HG03378 (cell line): ENCODE measurements at regions not wholly inside any gene's neighbourhood (a gene's known extent, or its start where the extent isn't known, plus 50 kb on each side); places are given as distances from the start of the nearest gene placed in this dataset.
"Not testable (repeated sequence)": the region's sequence is repeated elsewhere in the genome, so short reads cannot be mapped to it uniquely, and the experiment has no call there.

ENCODE experiments used
- ATAC-seq: cut with Tn5 transposase; IDR thresholded peaks from one replicate; pipeline ENCODE4 v1.9.1; 2021; ENCODE audit warnings: mild to moderate bottlenecking, moderate library complexity; ENCODE audit not compliant: unreplicated experiment

DNA sequence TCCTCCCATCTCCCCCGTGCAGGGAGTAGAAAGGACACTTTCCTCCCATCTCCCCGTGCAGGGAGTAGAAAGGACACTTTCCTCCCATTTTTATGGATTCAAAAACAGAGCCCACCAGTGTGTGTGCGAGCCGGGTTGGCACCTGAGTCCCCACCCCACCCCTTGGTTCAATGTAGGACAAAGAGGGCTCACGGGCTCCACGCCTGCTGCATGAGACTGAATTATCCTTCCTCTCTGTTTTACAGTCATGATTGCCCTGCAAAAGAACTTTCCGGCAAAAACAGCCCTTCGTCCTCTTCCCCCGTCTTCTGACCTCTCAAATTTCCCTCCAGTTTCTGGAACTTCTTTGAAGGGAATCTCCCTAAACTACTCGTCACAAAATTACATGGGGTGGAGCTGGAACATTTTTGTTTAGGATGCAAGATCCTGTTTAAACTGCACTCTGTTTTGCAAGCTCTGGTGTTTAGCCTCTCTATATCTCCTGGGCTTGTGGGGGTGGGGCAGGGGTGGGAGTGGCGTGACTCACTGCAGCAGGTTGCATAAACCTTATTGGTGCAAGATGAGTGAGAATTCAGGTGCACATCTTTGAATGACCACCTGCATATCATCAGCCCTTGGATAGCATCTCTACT lies 99.8 kb downstream of the PSMG1 start:
- no peak for ATAC-seq

DNA sequence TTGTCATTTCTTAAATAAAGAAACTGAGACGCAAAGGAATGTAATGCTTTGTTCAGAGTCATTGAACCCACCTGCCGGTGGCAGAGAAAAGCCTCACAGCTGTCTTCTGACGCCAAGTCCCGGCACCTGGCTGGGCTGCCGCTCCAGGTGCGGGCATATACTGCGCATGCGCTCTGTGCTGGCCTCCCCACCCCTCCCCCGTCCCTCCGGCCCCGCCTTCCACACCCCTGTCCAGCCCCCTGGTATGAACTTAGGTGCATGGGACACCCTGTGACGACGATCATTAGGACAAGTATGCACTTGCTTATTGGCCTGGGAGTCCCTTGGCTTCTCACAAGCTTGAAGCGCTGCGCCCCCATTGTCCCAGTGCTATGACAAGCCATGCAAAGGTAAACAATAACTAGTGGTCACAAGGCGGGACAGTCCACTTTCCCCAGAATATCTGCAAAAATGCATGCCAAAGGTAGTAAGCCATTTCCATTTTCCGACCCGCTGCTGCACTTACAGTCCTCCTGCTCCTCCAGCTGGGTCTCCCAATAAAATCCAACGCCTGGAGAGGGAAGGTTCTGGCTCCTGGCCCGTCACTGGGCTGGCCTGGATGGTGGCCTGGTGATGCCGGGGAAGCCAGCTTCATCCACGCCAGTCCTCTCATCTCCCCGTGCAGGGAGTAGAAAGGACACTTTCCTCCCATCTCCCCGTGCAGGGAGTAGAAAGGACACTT lies 100.4 kb downstream of the PSMG1 start:
- no peak for ATAC-seq

DNA sequence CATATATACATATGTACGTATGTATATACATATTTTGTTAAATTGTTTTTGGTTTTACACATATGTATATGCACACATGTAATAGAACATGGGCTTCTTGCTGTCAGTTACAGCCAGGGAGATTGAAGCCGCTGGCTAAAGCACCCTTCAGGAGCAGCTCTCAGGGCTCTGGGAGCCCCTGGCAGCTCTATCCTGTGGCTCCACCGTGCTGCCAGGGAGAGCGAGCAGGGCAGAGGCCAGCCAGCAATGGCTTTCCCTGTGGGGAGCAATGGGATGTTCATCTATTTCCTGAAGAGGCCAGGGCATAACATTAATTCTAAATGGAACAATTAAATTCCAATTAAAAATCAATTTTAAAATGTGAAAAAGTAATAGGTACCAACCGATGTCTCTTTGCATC lies 102.9 kb downstream of the PSMG1 start:
- ATAC-seq, result no peak

DNA sequence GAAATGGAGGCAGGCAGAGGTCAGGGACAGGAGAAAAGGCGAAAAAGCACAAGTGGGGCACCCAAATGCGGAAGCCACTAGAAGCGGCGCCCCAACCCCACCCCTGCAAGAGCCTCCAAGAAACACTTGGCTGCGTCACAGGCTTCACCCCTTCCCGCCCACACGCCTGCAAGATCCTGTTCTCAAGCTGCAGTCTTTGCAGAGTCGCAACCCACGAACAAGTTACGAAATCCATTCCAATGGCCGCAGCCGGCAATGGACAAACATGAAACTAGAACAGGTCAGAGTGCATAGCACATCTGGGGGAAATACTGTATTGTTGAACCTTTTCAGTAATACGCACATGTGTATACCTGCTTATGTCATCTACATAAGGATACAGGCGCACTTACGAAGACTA lies 103.6 kb downstream of the PSMG1 start:
- no peak for ATAC-seq

DNA sequence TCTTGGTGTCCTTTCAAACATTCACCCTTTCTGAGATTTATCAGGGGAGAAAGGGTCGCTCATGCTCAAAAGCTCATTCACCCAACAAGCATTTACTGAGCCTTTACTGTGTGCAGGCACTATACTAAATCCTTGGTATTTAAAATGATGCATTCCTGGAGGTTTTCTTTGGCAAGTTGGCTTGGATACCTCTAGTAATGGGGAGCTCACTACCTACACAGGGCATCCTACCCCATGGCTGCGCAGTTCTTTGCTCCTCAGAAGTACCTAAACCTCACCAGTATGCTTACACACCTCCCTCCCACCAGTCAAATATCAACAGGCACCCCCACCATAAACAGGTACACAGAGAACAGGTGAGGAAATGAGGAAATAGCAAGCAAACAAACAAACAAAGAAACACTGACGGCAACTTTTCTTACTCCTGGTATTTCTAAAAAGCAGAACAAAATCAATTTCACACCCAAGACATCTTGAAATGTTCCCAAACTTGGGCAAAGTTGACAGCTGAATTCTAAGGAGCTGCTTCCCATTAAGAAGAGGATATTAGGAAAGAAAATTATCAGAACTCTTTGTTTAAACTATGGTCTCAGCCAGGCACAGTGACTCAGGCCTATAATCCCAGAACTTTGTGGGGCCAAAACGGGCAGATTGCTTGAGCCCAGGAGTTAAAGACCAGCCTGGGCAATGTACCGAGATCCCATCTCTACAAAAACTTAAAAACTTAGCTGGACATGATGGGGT lies 104.8 kb downstream of the PSMG1 start:
- ATAC-seq, result no peak

DNA sequence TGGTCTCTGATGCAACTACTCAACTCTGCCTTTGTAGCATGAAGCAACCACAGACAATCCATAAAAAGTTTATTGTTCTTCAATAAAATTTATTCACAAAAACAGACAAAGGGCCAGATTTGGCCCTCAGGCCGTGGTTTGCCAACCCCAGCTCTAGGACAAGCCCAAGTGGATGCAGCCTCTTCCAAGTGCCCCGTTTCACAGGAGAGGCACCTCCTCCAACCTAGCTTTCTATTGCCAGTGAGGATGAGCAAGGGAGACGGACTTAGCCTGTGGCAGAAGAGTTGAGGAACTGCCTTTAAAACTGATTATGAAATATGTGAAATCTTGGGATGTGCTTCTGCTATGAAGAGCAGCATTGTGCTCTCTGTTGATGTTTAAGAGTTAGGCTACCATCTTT lies 105.4 kb downstream of the PSMG1 start:
- no peak for ATAC-seq

DNA sequence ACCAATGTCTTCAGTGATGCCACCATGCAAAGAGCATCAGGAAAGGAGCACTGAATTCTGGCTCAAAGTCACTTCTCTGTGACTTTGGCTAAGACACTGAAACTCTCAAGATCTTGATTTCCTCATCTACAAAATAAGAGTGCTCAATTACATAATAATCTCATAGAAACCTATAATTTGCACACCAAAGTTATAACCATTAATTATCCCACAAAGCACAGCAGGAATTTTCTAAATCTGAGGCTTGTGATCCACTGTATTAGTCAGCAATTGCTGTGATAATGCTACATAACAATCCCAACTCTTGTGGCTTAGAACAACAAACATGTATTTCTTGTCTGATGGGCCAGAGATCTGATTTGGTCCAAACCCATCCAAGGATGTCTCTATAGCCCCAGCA lies 108.7 kb downstream of the PSMG1 start:
- no peak for ATAC-seq

DNA sequence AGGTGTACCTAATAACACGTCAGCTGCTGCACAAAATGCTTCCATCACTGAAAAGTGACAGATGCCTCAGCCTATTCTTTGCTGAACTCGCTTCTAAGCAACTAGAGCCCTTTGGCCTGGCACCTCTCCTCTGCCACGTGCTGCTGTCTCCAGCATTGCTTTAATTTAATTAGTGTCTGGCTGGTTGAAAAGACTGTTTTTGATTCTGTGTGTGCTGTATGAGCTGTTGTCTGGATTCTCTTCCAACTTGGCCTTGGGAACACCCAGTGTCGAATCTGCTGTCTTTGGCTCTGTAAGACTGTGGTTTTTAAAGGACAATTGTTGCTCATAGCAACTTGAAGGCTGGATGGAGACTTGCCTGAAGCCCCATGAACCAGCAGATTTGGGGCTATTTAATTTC lies 109.5 kb downstream of the PSMG1 start:
- no peak for ATAC-seq

DNA sequence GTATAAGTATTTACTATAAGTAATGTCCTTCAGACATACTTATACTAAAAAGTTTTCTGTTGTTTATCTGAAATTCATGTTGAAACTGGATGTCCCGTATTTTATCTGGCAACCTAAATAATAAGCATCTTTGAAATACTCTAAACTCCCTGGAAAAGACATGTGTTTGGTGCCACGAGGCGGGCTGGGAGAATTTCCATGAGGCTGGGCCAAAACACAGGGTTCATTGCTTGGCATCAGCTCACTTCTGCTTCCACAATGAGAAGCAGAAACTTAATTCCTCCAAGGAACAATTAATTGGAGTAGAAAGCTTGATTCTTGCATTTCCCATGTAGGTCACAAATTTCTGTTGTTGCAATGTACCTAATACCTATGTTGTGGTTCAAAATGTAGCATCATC lies 110.2 kb downstream of the PSMG1 start:
- no peak for ATAC-seq

DNA sequence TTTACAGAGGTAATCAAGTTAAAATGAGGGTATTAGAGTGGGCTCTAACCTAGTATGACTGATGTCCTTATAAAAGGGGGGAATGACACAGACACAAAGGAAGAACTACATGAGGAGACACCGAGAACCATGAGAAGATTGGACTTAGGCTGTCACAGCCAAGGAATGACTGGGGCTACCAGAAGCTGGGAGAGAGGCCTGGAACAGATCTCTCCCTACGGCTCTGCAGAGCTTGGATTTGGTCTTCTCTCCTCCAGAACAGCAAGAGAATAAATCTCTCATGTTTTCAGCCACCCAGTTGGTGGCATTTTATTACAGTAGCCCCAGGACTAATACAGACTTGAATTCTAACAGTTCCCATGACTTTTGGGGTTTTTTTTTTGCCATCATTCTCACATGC lies 110.8 kb downstream of the PSMG1 start:
- ATAC-seq, result no peak

DNA sequence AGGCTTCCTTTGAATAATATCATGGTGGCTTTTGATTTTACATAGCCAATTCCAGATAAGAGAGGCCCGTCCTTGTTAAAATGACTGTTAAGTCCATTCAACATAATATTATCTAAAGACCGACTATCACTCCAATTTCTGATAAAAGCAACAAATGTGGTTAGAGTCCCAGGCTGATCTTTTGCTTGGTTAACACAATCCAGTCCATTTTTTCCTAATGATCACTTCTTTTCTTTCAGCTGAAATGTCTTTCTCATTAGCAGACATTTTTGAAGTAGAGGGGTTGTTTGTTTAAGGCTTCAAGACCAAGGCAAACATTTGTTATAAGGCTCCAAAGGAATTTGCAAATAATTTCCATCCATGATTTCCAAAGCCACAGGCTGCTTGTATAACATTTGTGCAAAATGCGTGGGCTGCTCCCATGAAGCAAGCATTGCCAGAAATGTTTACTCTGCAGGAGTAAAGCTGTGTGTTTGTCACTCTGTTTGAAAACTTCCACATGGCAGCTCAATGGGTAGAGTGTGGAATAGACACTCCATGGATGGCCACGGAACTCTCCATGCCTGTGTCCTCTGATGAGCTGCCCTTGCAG lies 111.5 kb downstream of the PSMG1 start:
- no peak for ATAC-seq

DNA sequence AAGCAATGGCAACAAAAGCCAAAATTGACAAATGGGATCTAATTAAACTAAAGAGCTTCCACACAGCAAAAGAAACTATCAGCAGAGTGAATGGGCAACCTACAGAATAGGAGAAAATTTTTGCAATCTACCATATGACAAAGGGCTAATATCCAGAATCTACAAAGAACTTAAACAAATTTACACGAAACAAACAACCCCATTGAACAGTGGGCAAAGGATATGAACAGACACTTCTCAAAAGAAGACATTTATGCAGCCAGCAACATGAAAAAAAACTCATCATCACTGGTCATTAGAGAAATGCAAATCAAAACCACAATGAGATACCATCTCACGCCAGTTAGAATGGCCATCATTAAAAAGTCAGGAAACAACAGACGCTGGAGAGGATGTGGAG lies 113.4 kb downstream of the PSMG1 start:
- ATAC-seq, result not testable (repeated sequence)

DNA sequence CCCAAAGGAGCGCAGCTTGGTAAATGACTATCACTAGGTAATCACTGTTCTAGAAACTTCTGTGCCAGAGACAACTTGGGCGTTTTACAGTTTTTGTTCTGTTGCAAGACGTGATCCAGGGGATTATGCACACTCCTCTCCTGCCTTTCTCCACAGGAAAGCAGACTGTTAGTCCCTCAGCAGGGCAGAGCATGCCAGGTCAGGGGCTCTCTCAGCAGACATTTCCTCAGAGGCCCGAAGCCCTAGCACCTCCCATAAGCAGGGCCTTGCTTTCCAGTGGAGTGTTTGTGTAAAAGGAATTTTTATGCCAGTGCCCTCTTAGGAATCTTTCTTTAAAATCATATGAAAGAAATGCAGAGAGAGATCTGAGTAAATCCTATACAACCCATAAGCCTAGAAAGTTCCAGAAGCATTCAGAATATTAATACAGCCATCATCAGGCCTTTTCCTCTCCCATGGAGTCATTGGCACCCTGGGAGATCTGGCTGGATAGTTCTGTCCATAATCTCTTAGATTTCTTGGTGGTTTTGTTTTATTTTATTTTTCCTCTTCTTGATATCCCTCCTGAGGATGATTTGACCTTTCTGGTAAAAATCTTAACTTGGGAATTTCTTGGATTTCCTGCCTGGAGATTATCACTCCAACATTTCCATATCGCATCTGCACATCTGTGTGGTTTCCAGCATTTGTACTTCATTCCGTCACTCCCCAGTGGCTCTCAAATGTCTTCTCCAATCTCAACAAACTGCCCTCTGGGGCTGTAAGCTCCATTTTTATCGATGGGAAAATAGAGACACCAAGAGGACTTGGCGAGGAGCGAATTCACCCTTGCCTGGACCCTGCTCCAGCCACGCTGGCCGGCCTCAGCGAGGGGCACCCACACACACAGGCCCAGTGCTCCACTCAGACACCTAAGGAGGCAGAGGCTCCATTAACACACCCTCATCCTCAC lies 116.1 kb downstream of the PSMG1 start:
- ATAC-seq, result no peak

DNA sequence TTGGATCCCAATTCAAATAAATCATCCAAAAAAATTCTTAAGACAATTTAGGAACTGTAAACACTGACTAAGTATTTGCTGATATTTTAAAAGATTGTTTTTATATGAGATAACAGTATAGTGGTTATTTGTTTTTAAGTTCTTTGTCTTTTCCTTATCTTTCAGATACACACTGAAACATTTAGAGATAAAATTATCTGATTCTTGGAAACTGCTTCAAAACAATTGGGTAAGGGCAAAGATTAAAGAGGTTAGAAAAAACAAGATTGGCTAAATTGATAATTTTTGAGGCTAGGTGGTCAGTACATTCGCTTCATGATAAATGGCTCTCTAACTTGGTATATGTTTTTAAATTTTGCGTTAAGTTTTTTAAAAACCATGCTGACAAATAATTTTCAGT lies 117.3 kb downstream of the PSMG1 start:
- no peak for ATAC-seq

DNA sequence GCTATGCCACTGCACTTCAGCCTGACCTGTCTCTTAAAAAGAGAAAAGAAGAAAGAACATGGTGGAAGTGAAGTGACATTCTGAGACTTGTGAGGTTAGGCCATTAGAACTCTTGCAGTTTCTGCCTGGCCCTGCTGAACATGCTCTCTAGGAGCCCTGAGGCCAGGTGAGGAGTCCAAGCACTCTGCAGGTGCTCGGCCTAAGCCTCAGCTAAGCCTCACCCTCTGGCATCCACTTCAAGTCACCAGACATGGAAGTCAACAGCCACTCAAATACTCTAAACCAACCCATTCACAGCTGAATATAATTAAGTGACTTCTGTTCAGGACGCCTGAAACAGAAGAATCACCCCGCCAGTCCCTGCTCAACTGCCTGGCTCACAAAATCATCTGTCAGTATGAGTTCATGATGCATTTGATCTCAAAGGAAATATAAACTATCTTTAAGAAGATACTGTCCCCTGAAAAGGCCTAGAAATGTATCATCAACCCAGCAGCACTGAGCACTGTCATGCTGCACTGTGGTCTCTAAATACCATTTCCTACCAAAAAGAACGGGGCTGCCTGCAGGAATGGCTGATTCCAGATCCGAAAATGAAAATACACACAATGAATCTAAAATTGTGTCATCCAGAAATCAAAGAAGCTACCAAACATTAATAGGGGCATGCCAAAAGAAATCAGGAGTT lies 118.8 kb downstream of the PSMG1 start:
- ATAC-seq, result no peak

DNA sequence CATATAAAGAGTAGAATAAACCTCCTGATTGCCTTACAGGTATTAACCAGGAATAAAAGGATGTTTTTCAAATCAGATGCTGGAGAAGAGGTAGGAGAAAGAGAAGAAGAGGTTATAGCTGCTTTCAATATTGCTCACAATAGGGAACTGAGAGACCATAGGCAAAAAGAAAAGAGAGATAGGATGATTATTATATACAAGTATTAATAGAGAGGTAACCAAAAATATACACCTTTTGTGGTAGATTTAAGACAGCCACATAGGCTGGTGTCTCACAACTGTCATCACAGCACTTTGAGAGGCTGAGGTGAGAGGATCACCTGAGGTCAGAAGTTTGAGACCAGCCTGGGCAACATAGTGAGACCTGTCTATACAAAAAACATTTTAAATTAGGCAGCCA lies 119.7 kb downstream of the PSMG1 start:
- no peak for ATAC-seq

DNA sequence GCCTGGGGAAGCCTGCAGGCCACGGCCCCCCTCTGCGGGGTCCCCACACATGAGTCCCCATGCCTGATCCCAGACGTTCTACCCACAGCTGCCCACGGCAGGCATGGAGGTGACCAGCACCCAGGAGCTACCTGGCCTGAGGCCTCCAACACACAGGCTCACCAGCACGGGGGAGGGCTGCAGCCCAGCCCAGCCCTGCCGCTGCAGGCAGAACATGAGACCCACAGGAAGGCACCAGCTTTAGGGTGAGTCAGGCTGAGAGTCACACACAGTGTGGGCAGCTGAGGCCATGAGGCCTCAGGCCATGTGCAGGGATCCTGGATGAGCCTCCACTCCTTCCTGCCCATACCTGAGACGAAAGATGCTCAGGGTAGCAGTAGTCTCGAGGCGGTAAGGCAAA lies 121.1 kb downstream of the PSMG1 start:
- ATAC-seq, result no peak

DNA sequence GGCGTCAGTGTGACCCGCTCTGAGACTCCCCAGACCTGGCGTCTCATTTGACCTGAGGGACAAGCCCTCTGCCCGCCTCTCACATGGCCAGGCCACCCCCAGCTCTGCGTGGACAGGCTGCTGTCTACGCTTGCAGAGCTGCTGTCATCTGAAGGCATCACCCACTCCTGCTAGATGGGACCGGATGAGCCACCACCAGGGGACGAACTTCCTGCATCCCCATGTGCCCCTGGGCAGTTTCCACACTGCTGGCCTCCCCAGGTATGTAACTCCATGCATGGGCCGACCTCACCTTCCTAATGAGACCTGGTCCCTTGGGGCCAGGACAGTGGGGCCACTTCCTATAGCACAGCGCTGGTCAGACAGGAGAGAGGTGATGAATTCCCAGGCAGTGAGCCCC lies 121.5 kb downstream of the PSMG1 start:
- ATAC-seq, result no peak

DNA sequence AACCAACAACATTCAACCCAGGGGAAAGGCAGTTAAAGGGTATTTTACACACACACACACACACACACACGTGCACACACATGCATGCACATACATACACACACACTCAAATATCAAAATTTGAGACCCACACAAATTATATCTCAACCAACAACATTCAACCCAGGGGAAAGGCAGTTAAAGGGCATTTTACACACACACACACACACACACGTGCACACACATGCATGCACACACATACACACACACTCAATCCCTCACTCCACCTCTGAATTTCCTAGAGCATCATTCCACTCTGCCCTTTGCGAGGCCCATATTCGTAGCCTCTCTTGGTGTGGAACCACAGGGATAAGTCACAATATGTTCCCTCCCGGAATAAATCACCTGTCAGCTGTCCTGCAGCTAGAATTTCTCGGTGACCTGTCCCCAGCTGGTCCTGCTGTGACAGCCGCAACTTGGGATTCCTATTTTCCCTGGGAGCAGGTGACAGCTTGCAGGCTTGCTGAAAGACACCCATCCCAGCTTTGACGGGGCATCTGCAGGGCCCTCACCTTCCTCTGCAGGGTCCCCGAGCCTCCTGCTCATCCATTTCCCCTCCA lies 122.7 kb downstream of the PSMG1 start:
- no peak for ATAC-seq

DNA sequence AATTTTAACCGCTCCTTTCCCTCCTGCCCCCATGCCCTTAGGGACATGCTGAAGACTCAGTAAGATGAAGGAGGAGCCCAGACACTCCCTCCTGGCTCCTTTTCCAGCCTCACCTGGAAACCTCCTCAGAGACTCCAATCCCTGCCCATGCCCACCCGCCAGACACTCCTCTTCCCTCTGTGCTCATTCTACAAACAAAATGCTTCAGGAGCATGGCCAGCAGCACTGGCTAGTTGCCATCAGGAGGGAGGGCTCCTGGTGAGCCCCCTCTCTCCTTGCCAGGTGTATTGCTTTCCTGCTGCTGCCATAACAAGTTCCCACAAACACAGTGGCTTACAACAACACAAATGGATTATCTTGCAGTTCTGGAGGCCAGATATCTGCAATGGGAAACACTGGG lies 126.1 kb downstream of the PSMG1 start:
- no peak for ATAC-seq
